ENCODE measurements at regions not wholly inside any gene's neighbourhood (a gene's known extent, or its start where the extent isn't known, plus 50 kb on each side); places are given as distances from the start of the nearest gene placed in this dataset.
"Not testable (repeated sequence)": the region's sequence is repeated elsewhere in the genome, so short reads cannot be mapped to it uniquely, and the experiment has no call there.

- no peak for DNase-seq (ENCODE audit: extremely low read depth, low read depth)
- TF ChIP-seq CTCF (IDR thresholded peaks at IDR 0.05; ENCODE audit: low read depth, low read length), result no peak
These were observed 70.3 kb upstream of the PRMT8 start for GRCh38 chr12:3420693-3421092.

GRCh38 chr12:3421191-3421978, 69.6 kb upstream of the PRMT8 start:
- TF ChIP-seq CTCF (IDR thresholded peaks at IDR 0.05; ENCODE audit: low read depth, low read length), result no peak

GRCh38 chr12:3424796-3425195, 66.2 kb upstream of the PRMT8 start:
- not testable (repeated sequence) for DNase-seq (ENCODE audit: extremely low read depth, low read depth)

More at GRCh38 chr12:3421191-3421978, 69.6 kb upstream of the PRMT8 start:
- DNase-seq (ENCODE audit: extremely low read depth, low read depth), result no peak

- no peak for TF ChIP-seq CTCF (IDR thresholded peaks at IDR 0.05; ENCODE audit: low read depth, low read length)
These were observed 63.0 kb upstream of the PRMT8 start for GRCh38 chr12:3427956-3428355.

GRCh38 chr12:3428631-3429030, 62.4 kb upstream of the PRMT8 start:
- TF ChIP-seq CTCF (IDR thresholded peaks at IDR 0.05; ENCODE audit: low read depth, low read length), result no peak
- no peak for DNase-seq (ENCODE audit: extremely low read depth, low read depth)

More at GRCh38 chr12:3427956-3428355, 63.0 kb upstream of the PRMT8 start:
- DNase-seq (ENCODE audit: extremely low read depth, low read depth), result no peak

GRCh38 chr12:3429523-3429922, 61.5 kb upstream of the PRMT8 start:
- not testable (repeated sequence) for DNase-seq (ENCODE audit: extremely low read depth, low read depth)

GRCh38 chr12:3431686-3432085, 59.3 kb upstream of the PRMT8 start:
- DNase-seq (ENCODE audit: extremely low read depth, low read depth), result no peak
- no peak for TF ChIP-seq CTCF (IDR thresholded peaks at IDR 0.05; ENCODE audit: low read depth, low read length)

- no peak for TF ChIP-seq CTCF (IDR thresholded peaks at IDR 0.05; ENCODE audit: low read depth, low read length)
- DNase-seq (ENCODE audit: extremely low read depth, low read depth), result no peak
These were observed 58.7 kb upstream of the PRMT8 start for GRCh38 chr12:3432176-3432742.
